Coronary artery (tissue), 2 donors: ENCODE measurements at regions not wholly inside any gene's neighbourhood (a gene's known extent, or its start where the extent isn't known, plus 50 kb on each side); places are given as distances from the start of the nearest gene placed in this dataset.
A peak's percentile ranks its signal among the peaks of the same experiment; 100 is the strongest.

Experiments
- DNase-seq: peaks from one replicate; pipeline ENCODE4 v3.0.0-alpha.2; 2017; ENCODE audit warnings: low spot score
- H3K27ac ChIP-seq, 2 donors: fragments of 200-600 bp; sonication (generic); one replicate each; pipeline ENCODE4 v1.5.1; 2016 to 2019
- H3K4me3 ChIP-seq: fragments of 200-600 bp; sonication (generic); 2 replicates; pipeline ENCODE4 v1.5.1; 2016; ENCODE audit warnings: mild to moderate bottlenecking, moderate library complexity
- TF ChIP-seq, protein P1 (sequence below): fragments of 200-600 bp; sonication (generic); IDR thresholded peaks from one replicate; pipeline ENCODE4 v1.5.1; 2019; ENCODE audit warnings: antibody characterized with exemption

DNA sequence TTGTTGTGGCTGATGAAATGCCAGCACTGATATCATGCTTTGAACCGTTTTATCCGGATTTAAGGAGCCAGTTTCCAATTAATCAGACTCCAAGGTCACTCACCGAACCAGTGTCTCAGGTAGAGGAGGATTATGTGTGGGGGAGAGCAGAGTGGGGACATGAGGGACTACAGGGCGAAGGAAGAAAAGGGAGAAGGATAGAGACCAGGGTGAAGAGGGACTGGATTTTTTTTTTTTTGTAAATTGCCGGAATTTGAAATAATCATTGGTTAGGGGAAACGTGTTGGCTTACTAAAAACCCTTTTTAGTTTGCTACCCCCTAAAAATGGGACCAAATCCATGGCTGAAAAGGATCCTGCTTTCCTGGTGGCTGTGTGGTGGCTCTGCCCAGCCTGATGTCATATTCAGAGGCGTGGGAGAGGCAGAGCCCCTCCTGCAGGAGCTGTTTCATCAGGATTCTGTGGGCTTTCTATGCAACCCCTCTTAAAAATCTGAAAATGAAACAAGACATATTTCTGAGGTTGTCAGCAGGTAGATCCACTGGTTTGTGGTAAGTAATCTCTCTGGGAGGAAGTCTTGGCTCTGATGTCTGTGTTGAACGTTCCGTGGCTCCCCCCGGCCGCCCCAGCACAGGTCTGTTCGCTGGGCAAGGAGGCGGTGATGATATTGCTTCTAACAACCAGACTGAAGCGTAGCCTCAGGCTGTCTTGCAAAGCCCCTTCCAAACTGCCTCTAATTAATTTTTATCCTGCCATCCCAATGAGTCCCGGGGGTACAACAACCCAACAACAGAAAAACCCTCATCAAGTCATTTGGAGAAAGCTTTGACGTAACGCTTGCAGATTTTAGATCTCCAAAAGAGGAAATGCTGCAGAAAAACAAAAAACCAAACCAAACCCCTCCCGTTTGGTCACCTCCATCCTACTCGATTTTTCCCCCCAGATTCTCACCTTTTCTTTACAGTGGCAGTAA, 143.0 kb upstream of the ZFHX3 start:
- TF ChIP-seq, protein P1, sequence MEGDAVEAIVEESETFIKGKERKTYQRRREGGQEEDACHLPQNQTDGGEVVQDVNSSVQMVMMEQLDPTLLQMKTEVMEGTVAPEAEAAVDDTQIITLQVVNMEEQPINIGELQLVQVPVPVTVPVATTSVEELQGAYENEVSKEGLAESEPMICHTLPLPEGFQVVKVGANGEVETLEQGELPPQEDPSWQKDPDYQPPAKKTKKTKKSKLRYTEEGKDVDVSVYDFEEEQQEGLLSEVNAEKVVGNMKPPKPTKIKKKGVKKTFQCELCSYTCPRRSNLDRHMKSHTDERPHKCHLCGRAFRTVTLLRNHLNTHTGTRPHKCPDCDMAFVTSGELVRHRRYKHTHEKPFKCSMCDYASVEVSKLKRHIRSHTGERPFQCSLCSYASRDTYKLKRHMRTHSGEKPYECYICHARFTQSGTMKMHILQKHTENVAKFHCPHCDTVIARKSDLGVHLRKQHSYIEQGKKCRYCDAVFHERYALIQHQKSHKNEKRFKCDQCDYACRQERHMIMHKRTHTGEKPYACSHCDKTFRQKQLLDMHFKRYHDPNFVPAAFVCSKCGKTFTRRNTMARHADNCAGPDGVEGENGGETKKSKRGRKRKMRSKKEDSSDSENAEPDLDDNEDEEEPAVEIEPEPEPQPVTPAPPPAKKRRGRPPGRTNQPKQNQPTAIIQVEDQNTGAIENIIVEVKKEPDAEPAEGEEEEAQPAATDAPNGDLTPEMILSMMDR, result no peak
- no peak for DNase-seq
- Histone ChIP-seq H3K4me3 (no peak overlapping the region), H3K27ac (peak overlapping the region in 1 of 2 donors; percentile 22)

DNA sequence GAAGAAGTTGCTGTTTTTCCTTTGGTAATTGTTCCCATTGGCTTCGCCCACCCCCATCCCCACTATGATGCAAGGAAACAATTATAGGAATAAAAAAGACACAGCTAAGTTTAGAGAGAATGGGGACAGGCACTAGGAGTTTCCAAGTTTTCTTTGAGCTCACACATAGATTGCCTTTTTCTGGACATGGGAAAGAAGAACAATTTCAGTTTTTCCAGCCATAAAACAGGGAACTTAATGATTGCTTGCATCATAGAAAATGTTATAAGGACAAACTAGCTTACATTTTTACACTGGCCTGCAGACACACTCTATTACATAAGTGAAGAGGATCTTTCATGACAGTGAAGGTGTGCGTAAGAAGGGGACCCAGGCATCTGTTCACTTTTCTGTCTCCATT, 142.3 kb upstream of the ZFHX3 start:
- H3K27ac ChIP-seq, result peak overlapping the region in 1 of 2 donors; percentile 22
- TF ChIP-seq, protein P1, result no peak
- H3K4me3 ChIP-seq, result no peak overlapping the region
- DNase-seq, result no peak

DNA sequence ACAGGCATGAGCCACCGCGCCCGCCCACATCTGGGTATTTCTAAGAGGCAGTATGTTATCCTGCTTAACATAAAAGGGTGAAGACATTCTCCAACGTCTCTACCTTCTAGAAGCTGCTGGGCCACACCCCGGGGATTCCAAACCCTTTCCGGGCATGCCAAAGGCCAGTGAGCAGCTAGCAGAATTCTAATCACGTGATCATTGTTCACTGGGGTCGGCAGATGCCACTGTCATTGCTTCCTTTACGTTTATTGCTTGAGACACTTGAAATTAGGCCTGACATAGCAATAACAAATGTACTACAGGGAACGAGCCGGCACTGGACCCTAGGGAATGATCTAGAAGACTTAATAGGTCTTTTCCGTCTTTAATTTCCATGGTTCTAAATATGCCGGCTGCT, 141.2 kb upstream of the ZFHX3 start:
- peak overlapping the region in 1 of 2 donors; percentile 2 for H3K27ac ChIP-seq
- no peak overlapping the region for H3K4me3 ChIP-seq
- no peak for DNase-seq
- TF ChIP-seq, protein P1, result no peak

DNA sequence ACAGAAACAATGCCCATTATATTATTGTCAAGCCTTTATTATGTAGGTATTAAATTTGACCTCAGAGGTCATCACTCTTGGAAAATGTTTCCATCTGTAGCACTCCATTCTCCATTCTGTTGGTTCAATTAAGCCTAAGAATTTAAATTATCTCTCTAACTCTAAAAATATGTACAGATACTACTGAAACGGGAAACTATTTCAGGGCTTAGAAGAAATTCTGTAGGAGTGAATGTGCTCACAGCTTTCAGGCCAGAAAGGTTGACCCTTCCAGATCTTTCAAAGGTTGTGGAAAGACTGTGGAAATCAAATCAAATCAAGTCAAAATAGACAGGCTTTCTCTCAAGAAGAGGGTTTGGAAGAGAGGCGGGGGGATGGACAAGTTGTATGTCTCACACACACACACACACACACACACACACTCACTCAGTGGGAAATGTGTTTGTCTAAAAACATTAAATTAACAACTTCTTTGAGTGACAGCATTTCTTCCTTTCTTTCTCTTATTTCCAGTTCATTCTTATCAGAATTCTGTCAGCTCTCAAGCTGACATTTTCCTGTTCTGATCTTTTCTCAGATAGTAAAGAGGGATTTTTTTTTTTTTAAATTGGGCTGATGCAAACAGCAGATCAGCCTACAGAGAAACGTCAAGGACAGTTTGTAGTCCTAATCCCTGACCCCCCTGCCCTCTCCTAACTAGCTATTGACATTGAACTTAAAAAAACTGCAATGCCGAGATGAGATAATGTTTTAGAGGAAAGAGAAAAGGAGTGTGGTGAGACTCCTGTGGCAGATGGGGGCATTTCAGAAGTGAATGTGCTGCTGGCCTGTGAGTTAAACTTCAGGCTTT, 139.0 kb upstream of the ZFHX3 start:
- TF ChIP-seq, protein P1, result no peak
- no peak for DNase-seq
- no peak overlapping the region for H3K27ac ChIP-seq

DNA sequence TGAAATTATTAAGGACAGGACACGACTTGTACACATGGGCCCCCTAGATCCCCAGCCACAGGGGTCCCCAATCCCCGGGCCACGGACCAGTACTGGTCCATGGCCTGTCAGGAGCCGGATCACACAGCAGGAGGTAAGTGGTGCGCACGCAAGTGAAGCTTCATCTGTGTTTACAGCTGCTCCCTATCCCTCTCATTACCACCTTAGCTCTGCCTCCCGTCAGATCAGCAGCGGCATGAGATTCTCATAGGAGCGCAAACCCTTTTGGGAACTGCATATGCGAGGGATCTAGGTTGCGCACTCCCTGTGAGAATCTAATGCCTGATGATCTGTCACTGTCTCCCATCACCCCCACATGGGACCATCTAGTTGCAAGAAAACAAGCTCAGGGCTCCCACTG, 137.8 kb upstream of the ZFHX3 start:
- TF ChIP-seq, protein P1, result no peak
- Histone ChIP-seq H3K4me3 (no peak overlapping the region), H3K27ac (no peak overlapping the region)
- no peak for DNase-seq

More for the DNA sequence above, 139.0 kb upstream of the ZFHX3 start:
- no peak overlapping the region for H3K4me3 ChIP-seq

DNA sequence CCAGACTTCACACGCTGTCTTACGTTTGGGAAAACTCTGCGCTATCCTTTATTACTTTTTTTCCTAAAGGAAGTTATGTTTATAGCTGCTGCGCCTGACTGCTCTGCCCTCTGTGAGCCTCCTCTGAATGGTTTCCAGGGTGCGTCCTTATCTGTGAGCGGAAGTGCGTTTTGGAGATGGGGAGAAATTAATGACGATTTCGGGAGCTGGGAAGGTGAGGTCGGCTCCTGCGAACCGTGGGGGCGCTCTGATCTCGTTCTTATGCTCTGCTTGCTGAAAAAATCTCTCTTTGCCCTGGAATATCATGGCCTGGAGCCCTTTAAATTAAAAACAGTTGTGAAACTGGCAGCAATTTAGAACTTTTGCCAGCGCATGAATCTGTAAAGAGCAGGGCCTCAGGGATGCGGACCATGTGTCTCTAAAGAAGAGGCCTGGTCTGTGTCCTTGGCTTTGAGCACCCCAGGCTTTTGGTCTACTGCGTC, 135.7 kb upstream of the ZFHX3 start:
- peak overlapping the region in 1 of 2 donors; percentile 45 for H3K27ac ChIP-seq
- TF ChIP-seq, protein P1, result no peak
- no peak overlapping the region for H3K4me3 ChIP-seq
- no peak for DNase-seq
